HL-60 (cell line): ENCODE measurements at regions not wholly inside any gene's neighbourhood (a gene's known extent, or its start where the extent isn't known, plus 50 kb on each side); places are given as distances from the start of the nearest gene placed in this dataset.

Source experiments
- DNase-seq, 2 experiments: peaks; one replicate each; pipeline ENCODE4 v3.0.0-alpha.2; 2010 to 2020; ENCODE audit warnings: low read depth in 1 of 2, low spot score in 1 of 2
- H3K27ac ChIP-seq: fragments of 250-450 bp; sonication (Bioruptor Pico); replicated peaks from 2 replicates; pipeline ENCODE4 v1.5.1; 2020; ENCODE audit warnings: mild to moderate bottlenecking, moderate library complexity
- H3K27me3 ChIP-seq: fragments of 250-450 bp; sonication (Bioruptor Pico); 2 replicates; pipeline ENCODE4 v1.5.1; 2021; ENCODE audit warnings: mild to moderate bottlenecking, moderate library complexity; ENCODE audit not compliant: insufficient read depth, poor library complexity, severe bottlenecking
- H3K4me3 ChIP-seq: replicated peaks from 2 replicates; pipeline ENCODE4 v1.5.1; 2011; ENCODE audit warnings: mild to moderate bottlenecking, control low read depth, low read length; ENCODE audit not compliant: insufficient read depth
- CTCF ChIP-seq: IDR thresholded peaks from one replicate; pipeline ENCODE4 v1.5.1; 2011; ENCODE audit warnings: low read length, control low read depth, inconsistent platforms; ENCODE audit not compliant: insufficient read depth
- GABPA ChIP-seq: IDR thresholded peaks from 2 replicates; pipeline ENCODE4 v1.6.1; 2012; ENCODE audit warnings: low read depth
- POLR2AphosphoS5 ChIP-seq: IDR thresholded peaks from 2 replicates; pipeline ENCODE4 v1.6.1; 2012; ENCODE audit warnings: low read depth
- SPI1 ChIP-seq: IDR thresholded peaks from 2 replicates; pipeline ENCODE4 v1.6.1; 2012; ENCODE audit warnings: low read depth, mild to moderate bottlenecking, borderline replicate concordance
- TF ChIP-seq, protein P1 (sequence below): IDR thresholded peaks from 2 replicates; pipeline ENCODE4 v1.6.1; 2012; ENCODE audit warnings: low read depth; ENCODE audit not compliant: insufficient replicate concordance

- Histone ChIP-seq H3K27ac (no peak overlapping the region), H3K27me3 (no peaks in the 10 kb centered on the region), H3K4me3 (no peak overlapping the region)
- TF ChIP-seq CTCF: no peak
- TF ChIP-seq GABPA: no peak
- no peak for TF ChIP-seq SPI1
- TF ChIP-seq POLR2AphosphoS5: no peak
- TF ChIP-seq, protein P1, sequence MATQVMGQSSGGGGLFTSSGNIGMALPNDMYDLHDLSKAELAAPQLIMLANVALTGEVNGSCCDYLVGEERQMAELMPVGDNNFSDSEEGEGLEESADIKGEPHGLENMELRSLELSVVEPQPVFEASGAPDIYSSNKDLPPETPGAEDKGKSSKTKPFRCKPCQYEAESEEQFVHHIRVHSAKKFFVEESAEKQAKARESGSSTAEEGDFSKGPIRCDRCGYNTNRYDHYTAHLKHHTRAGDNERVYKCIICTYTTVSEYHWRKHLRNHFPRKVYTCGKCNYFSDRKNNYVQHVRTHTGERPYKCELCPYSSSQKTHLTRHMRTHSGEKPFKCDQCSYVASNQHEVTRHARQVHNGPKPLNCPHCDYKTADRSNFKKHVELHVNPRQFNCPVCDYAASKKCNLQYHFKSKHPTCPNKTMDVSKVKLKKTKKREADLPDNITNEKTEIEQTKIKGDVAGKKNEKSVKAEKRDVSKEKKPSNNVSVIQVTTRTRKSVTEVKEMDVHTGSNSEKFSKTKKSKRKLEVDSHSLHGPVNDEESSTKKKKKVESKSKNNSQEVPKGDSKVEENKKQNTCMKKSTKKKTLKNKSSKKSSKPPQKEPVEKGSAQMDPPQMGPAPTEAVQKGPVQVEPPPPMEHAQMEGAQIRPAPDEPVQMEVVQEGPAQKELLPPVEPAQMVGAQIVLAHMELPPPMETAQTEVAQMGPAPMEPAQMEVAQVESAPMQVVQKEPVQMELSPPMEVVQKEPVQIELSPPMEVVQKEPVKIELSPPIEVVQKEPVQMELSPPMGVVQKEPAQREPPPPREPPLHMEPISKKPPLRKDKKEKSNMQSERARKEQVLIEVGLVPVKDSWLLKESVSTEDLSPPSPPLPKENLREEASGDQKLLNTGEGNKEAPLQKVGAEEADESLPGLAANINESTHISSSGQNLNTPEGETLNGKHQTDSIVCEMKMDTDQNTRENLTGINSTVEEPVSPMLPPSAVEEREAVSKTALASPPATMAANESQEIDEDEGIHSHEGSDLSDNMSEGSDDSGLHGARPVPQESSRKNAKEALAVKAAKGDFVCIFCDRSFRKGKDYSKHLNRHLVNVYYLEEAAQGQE: no peak
- DNase-seq: no peak
These were observed 1279.1 kb upstream of the SORCS1 start for GRCh38 chr10:108443636-108444035.

DNA sequence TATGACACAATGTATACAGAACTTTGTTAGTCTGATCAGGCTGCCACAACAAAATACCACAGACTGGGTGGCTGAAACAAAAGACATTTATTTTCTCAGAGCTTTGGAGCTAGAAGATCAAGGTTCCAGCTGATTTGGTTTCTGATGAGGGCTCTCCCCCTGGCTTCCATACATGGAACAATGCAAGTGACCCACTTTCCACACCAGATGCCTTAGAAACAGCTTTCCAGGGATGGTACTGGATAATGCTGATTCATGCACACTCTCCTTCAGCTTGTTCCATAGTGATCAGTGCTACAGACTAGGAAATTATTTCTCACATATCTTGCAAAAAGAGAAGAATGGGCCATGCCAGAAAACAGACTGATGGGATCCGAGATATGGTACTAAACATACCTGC, 1274.9 kb upstream of the SORCS1 start:
- TF ChIP-seq POLR2AphosphoS5 (no peak), CTCF (no peak), GABPA (no peak), SPI1 (no peak)
- TF ChIP-seq, protein P1: no peak
- H3K4me3 ChIP-seq: no peak overlapping the region
- H3K27me3 ChIP-seq: no peaks in the 10 kb centered on the region
- no peak overlapping the region for H3K27ac ChIP-seq
- no peak for DNase-seq

- no peak for DNase-seq
- H3K27me3 ChIP-seq: no peaks in the 10 kb centered on the region
- TF ChIP-seq SPI1: no peak
- H3K4me3 ChIP-seq: no peak overlapping the region
- H3K27ac ChIP-seq: no peak overlapping the region
These were observed 1271.6 kb upstream of the SORCS1 start for GRCh38 chr10:108436096-108436495.

DNA sequence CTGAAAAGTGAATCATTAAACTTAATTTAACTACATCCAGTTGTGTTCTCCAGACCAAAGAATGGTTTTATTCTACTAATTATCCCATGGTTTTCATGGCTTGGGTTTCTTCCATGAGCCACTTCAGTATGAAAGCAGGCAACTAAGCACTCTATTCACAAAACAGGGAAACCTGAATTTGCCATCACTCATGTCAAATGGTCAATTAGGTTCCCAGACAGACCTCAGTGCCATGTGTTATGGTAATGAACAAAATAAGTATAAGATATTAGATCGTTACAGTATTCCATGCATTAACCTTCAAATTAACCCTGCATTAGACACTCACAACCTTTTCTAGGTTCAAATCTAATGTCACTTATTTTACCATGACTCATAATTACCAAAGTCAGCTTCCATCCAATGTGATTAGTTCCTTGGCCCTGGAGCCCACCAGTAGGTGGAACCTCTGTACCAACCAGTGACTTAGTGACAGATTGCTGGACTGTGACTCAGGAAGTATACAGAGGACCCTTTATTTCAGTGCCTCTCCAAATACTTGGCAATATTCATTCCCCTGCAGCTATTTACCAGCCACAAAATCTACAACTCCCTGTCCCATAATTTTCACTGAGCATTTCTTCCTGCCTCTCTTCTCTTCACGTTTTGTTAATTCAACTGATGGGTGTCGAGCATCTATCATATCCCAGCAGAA, 1270.2 kb upstream of the SORCS1 start:
- no peak overlapping the region for H3K27ac ChIP-seq
- no peaks in the 10 kb centered on the region for H3K27me3 ChIP-seq
- TF ChIP-seq POLR2AphosphoS5 (no peak), CTCF (no peak), SPI1 (no peak), GABPA (no peak)
- TF ChIP-seq, protein P1: no peak
- DNase-seq: no peak
- no peak overlapping the region for H3K4me3 ChIP-seq
